ENCODE measurements at regions not wholly inside any gene's neighbourhood (a gene's known extent, or its start where the extent isn't known, plus 50 kb on each side); places are given as distances from the start of the nearest gene placed in this dataset.

- no peak for TF ChIP-seq CTCF (IDR thresholded peaks at IDR 0.05; ENCODE audit: low read length, missing control alignments)
- no peak for DNase-seq (ENCODE audit: low read depth)
- H3K4me3 ChIP-seq (replicated peaks; ENCODE audit: low read depth, low read length), result no peak overlapping the region
Measured at GRCh38 chr18:47557160-47557559, 305.7 kb upstream of the SKOR2 start.

GRCh38 chr18:47552783-47553182 lies 301.3 kb upstream of the SKOR2 start:
- no peak for TF ChIP-seq CTCF (IDR thresholded peaks at IDR 0.05; ENCODE audit: low read length, missing control alignments)
- no peak overlapping the region for H3K4me3 ChIP-seq (replicated peaks; ENCODE audit: low read depth, low read length)
- DNase-seq (ENCODE audit: low read depth), result no peak

GRCh38 chr18:47550611-47551010 lies 299.2 kb upstream of the SKOR2 start:
- no peak for DNase-seq (ENCODE audit: low read depth)
- TF ChIP-seq CTCF (IDR thresholded peaks at IDR 0.05; ENCODE audit: low read length, missing control alignments), result no peak
- H3K4me3 ChIP-seq (replicated peaks; ENCODE audit: low read depth, low read length), result no peak overlapping the region

- H3K4me3 ChIP-seq (replicated peaks; ENCODE audit: low read depth, low read length), result no peak overlapping the region
- no peak for TF ChIP-seq CTCF (IDR thresholded peaks at IDR 0.05; ENCODE audit: low read length, missing control alignments)
- DNase-seq (ENCODE audit: low read depth), result no peak
Measured at GRCh38 chr18:47549021-47549540, 297.6 kb upstream of the SKOR2 start.

- no peak overlapping the region for H3K4me3 ChIP-seq (replicated peaks; ENCODE audit: low read depth, low read length)
- no peak for DNase-seq (ENCODE audit: low read depth)
- no peak for TF ChIP-seq CTCF (IDR thresholded peaks at IDR 0.05; ENCODE audit: low read length, missing control alignments)
Measured at GRCh38 chr18:47547539-47548202, 296.2 kb upstream of the SKOR2 start.

GRCh38 chr18:47545613-47546012 lies 294.2 kb upstream of the SKOR2 start:
- TF ChIP-seq CTCF (IDR thresholded peaks at IDR 0.05; ENCODE audit: low read length, missing control alignments), result no peak
- H3K4me3 ChIP-seq (replicated peaks; ENCODE audit: low read depth, low read length), result no peak overlapping the region
- DNase-seq (ENCODE audit: low read depth), result no peak

GRCh38 chr18:47543080-47543479 lies 291.6 kb upstream of the SKOR2 start:
- no peak overlapping the region for H3K4me3 ChIP-seq (replicated peaks; ENCODE audit: low read depth, low read length)
- no peak for DNase-seq (ENCODE audit: low read depth)
- TF ChIP-seq CTCF (IDR thresholded peaks at IDR 0.05; ENCODE audit: low read length, missing control alignments), result no peak
